ENCODE measurements at regions not wholly inside any gene's neighbourhood (a gene's known extent, or its start where the extent isn't known, plus 50 kb on each side); places are given as distances from the start of the nearest gene placed in this dataset.
"Not testable (repeated sequence)": the region's sequence is repeated elsewhere in the genome, so short reads cannot be mapped to it uniquely, and the experiment has no call there.

DNA sequence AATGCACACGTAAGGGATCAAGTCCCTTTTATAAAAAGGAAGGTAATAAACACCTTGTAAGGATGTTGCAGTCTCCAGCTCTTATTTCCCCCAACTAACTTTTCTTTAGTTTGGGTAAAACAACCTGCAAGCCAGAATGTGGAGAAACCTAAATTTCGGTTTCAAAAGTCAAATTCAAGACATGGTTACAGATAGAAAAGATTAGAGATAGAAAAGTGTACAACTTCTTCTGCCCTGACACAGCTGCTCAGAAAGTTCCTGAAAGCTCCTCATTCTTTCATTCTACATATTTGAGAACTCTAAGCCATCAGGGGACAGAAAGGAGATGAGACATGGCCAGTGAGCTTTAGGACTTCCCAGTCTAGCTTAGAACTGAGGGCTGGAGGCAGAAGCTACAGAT, 574.9 kb downstream of the DIPK2A start:
- DNase-seq, result no peak

DNA sequence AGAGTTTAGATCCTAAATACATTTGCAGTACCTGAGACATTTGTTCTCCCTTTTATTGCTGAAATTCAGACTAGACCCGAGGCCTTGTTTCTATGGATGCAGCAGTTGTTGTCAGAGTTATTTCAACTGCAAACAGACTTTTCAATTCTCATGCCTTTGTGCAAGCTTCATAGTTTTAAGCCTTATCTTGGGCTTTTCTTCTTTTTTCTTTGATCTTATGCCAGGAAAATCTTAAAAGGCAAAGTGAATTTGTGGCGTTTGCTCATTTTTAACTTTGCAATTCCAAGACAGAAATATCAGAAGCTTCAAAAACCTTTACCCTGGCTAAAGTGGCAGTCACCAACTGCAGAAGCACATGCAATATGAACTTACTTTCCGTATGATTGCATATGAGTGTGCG, 576.7 kb downstream of the DIPK2A start:
- no peak for DNase-seq

DNA sequence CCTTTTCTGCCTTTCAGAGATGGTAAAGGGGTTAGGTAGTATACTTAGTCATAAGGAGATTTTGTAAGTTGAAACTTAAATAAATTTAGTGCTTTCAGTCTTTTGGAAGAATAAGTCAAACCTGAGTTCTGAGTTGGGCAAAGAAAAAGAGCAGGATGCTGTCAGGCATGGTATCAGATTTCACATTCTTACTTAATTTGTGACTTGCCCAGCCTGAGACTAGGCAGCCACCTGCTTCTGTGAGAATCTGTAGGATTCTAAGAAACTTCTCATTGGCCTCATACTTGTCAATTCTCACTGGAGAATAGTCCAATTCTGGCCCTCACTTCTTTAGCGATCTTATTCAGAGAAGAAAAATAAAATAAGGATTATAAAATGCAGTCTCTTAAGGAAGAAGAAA, 577.5 kb downstream of the DIPK2A start:
- peak; percentile 22 for DNase-seq

DNA sequence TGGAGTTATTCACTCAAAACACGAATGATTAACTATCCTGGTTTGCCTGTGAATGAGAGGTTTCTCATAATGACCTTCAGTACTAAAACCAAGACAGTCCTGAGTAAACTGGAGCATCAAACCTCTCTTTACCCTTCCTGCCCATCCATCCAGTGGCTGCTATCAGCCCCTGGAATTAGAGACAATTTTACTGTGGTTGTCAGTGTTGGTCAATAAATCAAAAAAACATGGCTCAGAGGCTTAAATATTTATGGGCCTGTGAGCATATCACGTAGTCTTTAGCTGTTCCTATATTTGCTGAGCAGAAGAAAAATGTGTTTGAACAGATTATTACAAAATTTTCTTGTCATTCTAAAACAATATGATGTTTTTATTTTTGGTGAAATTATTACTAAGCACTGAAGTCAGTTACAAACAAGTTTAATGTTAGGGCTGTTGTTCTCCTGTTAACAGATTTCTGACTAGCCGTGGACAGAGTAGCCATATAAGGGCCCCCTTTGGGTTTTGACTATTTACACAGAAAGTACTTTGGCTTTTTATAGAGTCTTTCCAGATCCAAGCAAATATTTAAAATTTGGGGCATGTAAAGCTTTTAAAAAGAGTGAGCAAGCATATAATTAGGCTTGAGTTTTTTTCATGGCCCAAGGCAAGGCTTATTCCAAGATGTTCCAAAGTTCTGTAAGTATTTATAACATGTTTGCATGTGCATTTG, 580.9 kb downstream of the DIPK2A start:
- DNase-seq, result no peak

DNA sequence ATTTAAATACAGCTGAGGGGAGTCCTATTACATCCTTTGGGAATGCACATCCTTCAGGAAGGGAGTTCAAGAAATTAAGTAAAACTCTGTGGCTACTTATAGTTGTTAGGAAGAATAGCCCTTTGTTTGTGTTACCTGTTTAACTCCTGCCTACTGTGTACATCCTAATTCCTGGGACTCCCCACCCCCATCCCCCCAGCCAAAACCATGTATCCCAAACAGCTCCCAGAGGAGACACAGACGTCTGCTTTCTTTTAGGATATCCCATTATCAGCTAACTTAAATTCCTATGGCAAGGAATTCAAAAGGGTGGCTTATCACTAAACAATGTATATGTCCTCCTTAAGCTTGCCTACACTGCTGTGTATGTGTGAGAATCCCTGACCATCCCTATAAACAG, 581.7 kb downstream of the DIPK2A start:
- no peak for DNase-seq

DNA sequence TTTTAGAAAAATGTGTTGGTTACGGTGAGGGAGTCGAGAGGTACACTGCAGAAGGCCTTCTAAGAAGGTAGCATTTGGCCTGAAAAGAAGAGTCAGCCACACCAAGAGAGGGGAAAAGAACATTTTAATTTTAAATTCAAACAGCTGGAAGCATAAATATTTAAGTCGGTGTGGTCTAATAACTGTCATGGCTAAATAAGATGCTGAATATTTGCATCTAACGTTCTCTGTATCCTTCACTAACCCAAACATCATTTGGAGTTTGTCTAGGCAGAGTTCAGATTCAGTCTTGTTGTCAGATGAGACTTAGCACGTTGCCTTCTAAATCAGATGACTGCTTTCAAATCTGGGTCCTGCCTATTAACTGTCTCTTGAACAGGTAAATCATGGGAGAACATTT, 583.3 kb downstream of the DIPK2A start:
- DNase-seq, result no peak

DNA sequence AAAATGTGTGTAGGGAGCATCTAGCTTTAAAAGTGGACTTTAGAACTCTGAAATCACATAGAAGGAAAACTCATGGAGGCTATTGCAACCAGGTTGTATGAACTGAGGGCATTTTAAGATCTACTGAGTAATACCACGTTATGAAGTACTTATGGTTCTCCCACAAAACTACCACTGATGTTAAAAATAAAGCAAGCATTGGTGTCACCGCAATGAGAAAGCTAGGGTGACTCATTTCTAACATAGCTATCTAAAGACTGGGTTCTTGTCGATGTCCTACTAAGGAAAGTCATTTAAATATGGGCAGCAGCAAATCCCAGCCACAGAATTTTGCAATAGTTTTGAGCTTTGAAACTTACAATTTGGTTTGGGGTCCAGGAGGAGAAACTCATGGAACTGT, 584.8 kb downstream of the DIPK2A start:
- no peak for DNase-seq

DNA sequence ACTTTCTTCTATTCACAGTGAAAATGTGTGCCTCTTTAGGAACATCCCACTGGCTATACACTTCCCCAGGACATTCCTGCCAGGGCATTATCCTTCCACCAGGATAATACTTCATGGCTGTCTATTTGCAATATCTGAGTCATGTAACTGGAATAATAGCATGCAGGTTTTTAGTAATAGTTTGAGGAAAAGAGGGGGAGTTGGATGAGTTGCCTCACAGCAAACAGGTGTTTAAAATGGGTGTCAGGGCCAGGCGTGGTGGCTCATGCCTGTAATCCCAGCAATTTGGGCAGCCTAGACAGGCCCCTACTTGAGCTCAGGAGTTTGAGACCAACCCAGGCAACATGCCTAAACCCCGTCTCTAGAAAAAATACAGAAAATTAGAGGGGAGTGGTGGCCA, 585.9 kb downstream of the DIPK2A start:
- no peak for DNase-seq

DNA sequence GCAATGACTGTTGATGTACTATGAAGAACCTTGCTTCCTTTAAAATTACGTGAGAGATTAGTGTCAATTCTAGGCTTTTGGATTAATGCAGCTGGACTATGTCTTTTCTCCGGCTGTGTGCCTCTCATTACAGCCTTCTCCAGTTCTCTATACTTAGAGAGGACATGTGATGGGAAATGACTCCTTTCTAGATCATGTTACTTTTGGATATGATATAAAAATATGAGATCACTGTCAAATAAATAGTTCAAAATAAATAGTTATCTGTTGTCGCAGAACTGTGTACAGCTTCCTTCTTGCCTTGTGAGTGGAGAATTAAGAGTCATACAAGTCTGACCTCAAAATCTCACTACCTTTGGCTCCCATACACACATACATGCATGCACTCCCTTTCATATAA, 592.4 kb downstream of the DIPK2A start:
- no peak for DNase-seq

DNA sequence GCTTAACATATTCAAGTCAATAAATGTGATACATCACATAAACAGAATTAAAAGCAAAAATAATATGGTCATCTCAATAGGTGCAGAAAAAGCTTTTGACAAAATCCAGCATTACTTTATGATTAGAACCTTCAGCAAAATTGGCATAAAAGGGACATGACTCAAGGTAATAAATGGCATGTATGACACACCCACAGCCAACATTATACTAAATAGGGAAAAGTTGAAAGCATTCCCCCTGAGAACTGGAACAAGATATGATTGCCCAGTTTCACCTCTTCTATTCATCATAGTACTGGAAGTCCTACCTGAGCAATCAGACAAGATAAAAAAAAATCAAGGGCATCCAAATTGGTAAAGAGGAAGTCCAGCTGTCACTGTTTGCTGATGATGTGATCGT, 594.7 kb downstream of the DIPK2A start:
- no peak for DNase-seq

DNA sequence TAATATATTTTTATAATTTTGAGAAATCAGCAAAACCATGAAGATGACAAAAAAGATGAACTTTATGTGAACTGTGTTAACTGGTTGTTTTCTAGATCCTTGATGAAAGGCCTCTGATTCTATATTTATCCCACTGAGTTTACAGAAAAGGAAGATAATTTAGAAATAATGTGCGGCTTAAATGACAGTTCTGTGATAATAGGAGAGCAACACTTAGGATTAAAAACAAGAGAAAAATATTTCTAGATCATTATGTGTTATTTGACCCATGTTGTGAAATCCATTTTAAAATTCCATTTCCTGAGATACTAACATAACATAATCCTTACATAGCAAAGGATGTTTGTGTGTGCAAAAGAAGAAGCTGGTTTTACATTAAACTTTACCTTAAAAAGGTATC, 598.0 kb downstream of the DIPK2A start:
- no peak for DNase-seq

DNA sequence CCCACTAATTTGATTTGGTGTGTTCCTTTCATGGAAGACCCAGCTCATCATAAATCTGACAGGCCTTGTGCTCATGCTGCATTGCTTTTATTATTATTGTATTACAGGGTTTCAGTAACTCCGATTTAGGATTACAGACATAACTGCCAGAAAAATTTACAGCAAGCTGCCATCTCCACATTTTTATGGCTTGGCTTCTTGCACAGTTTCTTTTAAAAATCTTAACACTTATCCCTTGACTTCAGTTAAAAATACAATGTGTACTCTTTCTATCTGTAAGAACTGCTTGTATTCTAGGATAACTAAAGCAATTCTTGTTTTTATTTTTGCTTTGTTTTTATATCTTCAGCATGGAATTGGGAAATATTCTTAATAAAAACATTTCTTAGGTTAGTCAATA, 612.2 kb downstream of the DIPK2A start:
- DNase-seq, result no peak

DNA sequence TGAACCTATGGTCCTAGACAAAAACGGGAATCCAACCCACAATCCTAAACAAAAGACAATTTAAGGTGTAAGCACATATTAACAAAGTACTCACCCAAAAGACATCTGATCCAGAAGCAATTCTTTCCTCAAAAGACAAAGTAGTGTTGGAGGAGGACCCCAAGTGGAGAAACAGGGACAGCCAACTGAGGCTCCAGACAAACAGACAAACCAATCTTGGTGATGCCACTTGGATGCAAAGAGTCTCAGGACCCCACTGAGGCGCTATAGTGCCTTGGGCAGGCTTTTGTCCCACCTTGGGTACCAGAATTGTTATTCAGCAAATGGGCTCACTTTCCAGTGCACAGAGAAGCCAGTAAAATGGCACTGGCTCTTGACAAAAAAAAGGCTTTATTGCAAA, 613.8 kb downstream of the DIPK2A start:
- DNase-seq, result no peak

DNA sequence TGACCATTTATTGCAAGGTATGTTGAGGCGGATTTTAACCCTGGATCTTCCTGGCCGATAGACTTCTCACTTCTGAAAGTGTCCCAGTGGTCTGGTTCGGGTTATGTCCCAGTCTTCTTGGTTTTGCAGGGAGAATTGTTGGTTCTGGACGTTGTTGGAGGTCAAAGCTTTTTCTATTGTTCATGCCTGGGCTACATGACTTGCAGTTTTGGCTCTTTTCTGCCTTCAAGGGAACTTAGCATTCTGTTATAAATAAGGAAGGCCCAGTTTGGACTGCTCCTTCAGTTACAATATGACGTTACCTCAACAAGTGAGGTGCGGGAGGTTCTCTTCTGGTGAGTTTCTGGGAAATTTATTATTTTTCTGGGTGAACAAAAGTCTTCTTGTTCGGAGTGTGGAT, 614.3 kb downstream of the DIPK2A start:
- no peak for DNase-seq

DNA sequence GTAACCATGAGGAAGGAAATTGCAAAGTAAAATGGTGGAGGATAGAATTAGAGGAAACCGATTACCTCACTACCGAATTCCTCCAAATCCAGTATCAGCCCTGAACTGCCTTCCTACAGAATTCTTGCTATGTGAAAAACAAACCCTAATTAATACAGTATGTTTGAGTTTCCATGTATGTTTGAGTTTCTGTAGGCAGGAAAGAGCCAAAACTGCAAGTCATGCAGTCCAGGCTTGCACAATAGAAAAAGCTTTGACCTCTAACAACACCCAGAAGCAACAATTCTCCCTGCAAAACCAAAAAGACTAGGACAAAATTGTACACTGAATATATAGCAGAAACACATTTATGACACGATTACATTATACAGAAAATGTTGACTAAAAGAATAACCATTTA, 614.8 kb downstream of the DIPK2A start:
- DNase-seq, result no peak

DNA sequence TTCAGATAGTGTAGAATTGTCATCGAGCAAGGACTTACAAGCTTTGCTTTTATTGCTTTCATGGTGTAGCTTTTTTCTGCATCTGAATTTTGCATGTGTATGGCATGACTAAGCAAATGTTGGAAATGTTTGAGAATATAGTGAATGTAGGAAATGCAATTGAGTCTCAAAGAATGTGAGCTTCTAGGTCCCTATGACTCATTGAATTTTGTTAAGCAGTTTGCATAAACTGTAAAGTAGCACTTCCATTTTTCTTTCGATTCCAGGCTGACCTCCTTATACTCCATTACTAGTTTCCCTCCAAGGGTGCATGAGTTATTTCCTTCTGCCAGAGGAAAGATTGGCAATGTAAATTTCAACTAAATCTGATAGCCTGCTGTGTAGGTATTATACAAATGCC, 619.2 kb downstream of the DIPK2A start:
- no peak for DNase-seq

DNA sequence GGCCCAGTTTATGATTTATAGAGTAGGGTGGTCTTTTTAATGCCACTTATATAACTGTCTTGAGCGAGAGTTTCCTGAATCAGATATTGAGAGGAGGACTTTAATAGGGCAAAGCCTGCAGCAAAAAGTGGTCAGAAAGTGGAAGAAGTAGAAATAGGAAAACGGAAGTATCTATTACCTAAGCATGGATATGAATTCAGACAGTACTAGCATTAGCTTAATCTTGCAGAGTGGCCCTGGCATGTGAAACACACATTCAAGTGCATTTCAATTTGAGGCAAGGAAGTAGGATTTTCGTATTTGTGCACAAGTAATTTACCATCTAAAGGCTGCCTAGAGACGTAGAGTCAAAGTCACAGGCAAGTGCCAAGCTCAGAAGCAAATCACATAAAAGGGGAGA, 622.3 kb downstream of the DIPK2A start:
- no peak for DNase-seq

DNA sequence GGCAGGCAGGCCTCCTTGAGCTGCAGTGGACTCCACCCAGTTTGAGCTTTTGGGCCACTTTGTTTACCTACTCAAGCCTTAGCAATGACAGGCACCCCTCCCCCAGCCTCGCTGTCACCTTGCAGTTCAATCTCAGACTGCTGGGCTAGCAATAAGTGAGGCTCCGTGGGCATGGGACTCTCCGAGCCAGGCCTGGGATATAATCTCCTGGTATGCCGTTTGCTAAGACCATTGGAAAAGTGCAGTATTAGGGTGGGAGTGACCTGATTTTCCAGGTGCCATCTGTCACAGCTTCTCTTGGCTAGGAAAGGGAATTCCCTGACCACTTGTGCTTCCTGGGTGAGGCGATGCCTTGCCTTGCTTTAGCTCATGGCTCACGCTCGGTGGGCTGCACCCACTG, 648.6 kb downstream of the DIPK2A start:
- not testable (repeated sequence) for DNase-seq

DNA sequence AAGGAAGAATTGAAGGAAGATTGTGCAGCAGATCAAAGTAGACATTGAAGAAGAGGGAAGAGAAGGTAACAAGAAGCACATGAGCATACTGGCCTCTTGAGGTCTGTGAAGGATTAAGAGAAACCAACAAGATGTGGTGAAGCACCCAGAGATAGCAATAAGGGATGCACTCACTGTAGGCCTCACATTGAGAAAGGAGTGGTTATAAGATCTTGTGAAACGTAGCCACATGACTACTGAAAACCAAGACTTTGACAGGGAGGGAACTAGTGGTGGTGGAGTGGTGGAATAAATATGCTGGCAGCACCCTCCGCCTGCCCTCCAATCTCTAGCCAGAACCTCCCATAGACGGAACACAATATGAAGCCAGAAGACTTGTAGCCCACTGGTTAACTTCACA, 651.2 kb downstream of the DIPK2A start:
- no peak for DNase-seq

DNA sequence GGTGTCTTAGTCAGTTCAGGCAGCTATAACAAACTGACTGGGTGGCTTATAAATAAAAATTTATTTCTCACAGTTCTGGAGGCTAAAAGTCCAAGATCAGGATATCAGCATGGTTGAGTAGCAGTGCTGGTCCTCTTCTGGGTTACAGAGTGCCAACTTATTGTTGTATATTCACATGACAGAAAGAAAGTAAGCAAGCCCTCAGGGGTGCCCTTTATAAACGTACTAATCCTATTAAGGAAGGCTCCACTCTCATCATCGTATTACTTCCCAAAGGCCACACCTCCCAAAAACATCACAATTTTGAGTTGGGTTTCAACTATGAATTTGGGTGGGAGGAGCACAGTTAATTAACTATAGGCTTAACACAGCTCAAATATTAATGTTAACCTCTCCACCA, 653.0 kb downstream of the DIPK2A start:
- DNase-seq, result no peak

DNA sequence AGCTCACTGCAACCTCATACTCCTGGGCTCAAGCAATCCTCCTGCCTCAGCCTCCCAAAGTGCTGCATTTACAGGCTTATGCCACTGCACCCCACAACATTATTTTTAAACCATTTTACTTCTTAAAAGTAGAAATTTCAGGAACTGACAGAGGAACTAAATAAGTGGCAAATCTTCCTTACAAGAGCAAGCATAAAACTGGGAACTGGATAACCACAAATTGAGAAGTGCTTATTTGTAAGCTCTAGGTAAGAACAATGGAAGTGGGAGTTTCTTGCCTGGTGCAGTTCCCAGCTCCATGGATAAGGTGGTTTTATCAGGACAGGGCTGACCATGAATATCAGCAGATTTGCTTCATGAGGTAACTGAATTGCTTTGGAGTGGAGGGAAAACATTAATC, 655.2 kb downstream of the DIPK2A start:
- DNase-seq, result no peak

DNA sequence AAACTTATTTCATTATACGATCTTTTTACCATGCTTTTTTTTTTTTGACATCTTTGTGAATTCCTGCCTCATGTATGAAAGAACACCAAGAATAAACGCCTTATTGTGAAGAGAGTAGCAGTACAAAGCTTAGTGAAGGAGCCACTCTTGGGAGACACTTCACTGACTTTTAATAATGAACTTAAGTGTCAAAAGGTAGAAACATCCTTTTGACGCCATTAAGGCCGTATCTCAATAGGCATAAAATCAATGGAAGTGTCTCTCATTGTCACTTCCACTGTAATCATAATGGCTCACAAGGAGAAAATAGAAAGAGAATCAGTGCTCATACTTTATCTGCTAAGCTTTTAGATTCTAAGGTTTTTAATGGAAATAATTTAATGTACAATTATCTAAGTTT, 657.8 kb downstream of the DIPK2A start:
- no peak for DNase-seq

DNA sequence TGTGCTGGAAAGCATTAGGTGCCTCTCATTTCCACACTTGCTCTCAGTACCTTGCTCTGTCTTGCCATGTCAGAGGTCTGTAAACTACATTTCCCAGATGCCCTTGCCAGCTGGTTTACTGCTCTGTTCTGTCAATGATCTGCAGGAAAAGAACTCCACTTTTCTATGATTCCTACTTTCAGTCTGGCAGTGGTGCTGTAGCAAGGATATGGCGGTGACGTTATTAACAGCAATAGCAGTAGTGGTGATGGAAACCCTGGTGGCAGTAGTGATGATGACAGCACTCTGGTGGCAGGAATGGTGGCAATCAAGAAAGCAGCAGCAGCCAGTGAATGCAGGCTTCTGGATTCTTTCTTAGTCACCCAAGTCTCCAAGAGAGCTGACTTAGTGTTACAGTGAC, 665.2 kb downstream of the DIPK2A start:
- no peak for DNase-seq

DNA sequence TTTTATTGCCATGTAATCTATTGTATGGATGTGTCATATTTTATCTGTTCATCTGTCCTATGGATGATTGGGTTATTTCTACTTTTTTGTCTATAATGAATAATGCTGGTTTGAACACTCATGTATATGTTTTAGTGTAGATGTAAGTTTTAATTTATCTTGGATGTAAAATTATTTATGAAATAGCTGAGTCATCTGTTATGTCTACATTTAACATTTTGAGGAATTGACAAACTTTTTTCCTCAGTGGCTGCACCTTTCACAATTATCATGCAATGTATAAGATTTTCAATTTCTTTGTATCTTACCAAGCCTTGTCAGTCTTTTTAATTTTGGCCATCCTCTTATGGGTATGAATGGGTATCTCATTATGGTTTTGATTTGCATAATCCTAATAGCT, 666.4 kb downstream of the DIPK2A start:
- DNase-seq, result no peak

DNA sequence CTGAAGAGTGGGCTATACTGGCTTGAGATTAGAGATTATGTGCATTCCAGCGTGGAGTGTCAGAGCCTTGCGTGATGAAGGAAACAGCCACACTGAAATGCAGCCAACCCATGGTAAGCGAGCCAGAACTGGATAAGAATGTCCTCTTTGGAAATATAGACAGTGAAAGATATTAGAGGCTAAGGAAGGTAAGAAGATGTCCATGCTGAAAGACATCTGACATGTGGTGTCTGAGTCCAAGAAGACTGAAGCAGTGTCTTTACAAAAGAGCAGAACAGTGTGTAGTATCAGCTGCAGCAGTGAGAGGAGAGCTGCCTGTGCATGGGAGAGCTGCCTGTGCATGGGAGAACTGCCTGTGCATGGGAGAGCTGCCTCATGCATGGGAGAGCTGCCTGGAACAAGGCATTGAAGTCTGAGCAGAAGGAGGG, 672.2 kb downstream of the DIPK2A start:
- DNase-seq, result no peak

DNA sequence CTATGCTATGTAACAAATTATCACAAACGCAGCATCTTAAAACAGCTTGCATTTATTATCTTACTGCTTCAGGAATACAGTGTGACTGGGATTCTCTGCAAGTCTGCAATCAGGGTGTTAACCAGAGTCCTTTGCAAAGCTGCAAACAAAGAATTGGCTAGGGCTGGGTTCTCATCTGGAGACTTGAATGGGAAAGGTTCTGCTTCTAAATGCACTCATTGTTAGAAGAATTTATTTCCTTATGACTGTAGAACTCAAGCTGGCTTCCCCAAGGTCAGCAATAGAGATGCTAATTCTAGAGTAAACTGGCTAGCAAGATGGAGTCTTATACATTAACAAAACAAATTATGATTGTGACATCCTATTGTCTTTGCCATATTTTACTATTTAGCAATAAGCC, 673.7 kb downstream of the DIPK2A start:
- no peak for DNase-seq
